GM12878 (cell line): ENCODE measurements at regions not wholly inside any gene's neighbourhood (a gene's known extent, or its start where the extent isn't known, plus 50 kb on each side); places are given as distances from the start of the nearest gene placed in this dataset.

Experiments used
- CBX5 ChIP-seq: sonication (generic); IDR thresholded peaks from 2 replicates; pipeline ENCODE4 v1.6.1; 2016; ENCODE audit warnings: low read depth, moderate library complexity, mild to moderate bottlenecking, inconsistent platforms
- CHD2 ChIP-seq: IDR thresholded peaks from 2 replicates; pipeline ENCODE4 v1.6.1; 2011; ENCODE audit warnings: low read depth, low read length, improper control_type of control experiment, borderline replicate concordance
- RFX5 ChIP-seq: IDR thresholded peaks from 2 replicates; pipeline ENCODE4 v1.6.1; 2011; ENCODE audit warnings: low read depth, low read length, improper control_type of control experiment
- ZBED1 ChIP-seq: IDR thresholded peaks from 2 replicates; pipeline ENCODE4 v1.6.1; 2016; ENCODE audit warnings: borderline replicate concordance
- TF ChIP-seq, protein P1 (sequence below), 3 experiments: IDR thresholded peaks in 2 of 3; conservative IDR thresholded peaks in 1 of 3; 2 replicates each; pipeline ENCODE4 v1.5.1; 2011; ENCODE audit warnings: low read depth in 3 of 3, low read length in 3 of 3, mild to moderate bottlenecking in 3 of 3, control low read depth in 2 of 3, moderate library complexity in 2 of 3, inconsistent platforms in 1 of 3, mixed read lengths in 1 of 3; ENCODE audit not compliant: control insufficient read depth in 2 of 3, insufficient read depth in 1 of 3; ENCODE audit errors: extremely low read depth in 1 of 3

DNA sequence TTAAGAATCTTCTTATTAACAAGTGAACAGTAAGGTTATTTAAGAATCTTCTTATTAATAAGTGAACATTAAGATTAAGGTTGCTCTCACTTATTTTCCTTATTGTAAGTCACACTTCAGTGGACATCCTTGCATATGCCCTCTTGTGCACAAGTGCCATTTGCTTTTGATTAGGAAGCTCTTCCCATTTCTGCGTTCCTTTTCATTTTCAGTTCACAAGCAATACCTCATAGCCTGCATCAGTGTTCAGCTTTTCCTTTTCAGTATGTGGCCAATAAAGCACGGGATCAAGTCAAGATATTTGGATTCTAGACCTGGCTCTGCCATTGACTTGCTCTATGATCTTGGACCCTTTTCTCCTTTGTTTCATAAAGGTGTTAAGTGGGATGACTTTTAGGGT, 158.7 kb downstream of the DISP1 start:
- TF ChIP-seq ZBED1 (no peak), CHD2 (no peak), RFX5 (no peak), CBX5 (no peak)
- TF ChIP-seq, protein P1, sequence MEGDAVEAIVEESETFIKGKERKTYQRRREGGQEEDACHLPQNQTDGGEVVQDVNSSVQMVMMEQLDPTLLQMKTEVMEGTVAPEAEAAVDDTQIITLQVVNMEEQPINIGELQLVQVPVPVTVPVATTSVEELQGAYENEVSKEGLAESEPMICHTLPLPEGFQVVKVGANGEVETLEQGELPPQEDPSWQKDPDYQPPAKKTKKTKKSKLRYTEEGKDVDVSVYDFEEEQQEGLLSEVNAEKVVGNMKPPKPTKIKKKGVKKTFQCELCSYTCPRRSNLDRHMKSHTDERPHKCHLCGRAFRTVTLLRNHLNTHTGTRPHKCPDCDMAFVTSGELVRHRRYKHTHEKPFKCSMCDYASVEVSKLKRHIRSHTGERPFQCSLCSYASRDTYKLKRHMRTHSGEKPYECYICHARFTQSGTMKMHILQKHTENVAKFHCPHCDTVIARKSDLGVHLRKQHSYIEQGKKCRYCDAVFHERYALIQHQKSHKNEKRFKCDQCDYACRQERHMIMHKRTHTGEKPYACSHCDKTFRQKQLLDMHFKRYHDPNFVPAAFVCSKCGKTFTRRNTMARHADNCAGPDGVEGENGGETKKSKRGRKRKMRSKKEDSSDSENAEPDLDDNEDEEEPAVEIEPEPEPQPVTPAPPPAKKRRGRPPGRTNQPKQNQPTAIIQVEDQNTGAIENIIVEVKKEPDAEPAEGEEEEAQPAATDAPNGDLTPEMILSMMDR (IDR thresholded peaks at IDR 0.05 in 2 of 3, conservative IDR thresholded peaks at IDR 0.05 in 1 of 3; ENCODE audit: control insufficient read depth in 2 of 3, extremely low read depth in 1 of 3, insufficient read depth in 1 of 3, low read depth in 3 of 3, low read length in 3 of 3) = no peak
